ENCODE measurements at regions not wholly inside any gene's neighbourhood (a gene's known extent, or its start where the extent isn't known, plus 50 kb on each side); places are given as distances from the start of the nearest gene placed in this dataset.
"Not testable (repeated sequence)": the region's sequence is repeated elsewhere in the genome, so short reads cannot be mapped to it uniquely, and the experiment has no call there.

GRCh38 chr10:2882628-2883027, 184.7 kb upstream of the PFKP start:
- H3K27ac ChIP-seq, result no peak overlapping the region
- POLR2A ChIA-PET (ENCODE audit: low non-redundant PET), result no interaction called here
- DNase-seq (ENCODE audit: low spot score), result no peak
- CTCF ChIA-PET, result no interaction called here
- no peak for TF ChIP-seq CTCF (conservative IDR thresholded peaks at IDR 0.05; ENCODE audit: low read depth)

- DNase-seq (ENCODE audit: low spot score), result no peak
- no peak for TF ChIP-seq CTCF (conservative IDR thresholded peaks at IDR 0.05; ENCODE audit: low read depth)
- CTCF ChIA-PET, result no interaction called here
- POLR2A ChIA-PET (ENCODE audit: low non-redundant PET), result no interaction called here
- H3K27ac ChIP-seq, result no peak overlapping the region
These were observed 185.4 kb upstream of the PFKP start for GRCh38 chr10:2881720-2882620.

GRCh38 chr10:2880050-2880449, 187.3 kb upstream of the PFKP start:
- DNase-seq (ENCODE audit: low spot score); POLR2A ChIA-PET (ENCODE audit: low non-redundant PET); H3K27ac ChIP-seq: not testable (repeated sequence)
- CTCF ChIA-PET, result interaction anchor here (0.5 kb wide), 1 partner anchor 990 kb away, joined by 3 read pairs; no protein-coding TSS in a partner anchor

- ChIA-PET CTCF (interaction anchor here (0.7 kb wide), 1 partner anchor 9 kb away, joined by 3 read pairs; no protein-coding TSS in a partner anchor), POLR2A (ENCODE audit: low non-redundant PET) (no interaction called here)
- DNase-seq (ENCODE audit: low spot score), result no peak
- H3K27ac ChIP-seq, result no peak overlapping the region
- TF ChIP-seq CTCF (conservative IDR thresholded peaks at IDR 0.05; ENCODE audit: low read depth), result no peak
These were observed 188.5 kb upstream of the PFKP start for GRCh38 chr10:2878818-2879217.

GRCh38 chr10:2876032-2876431, 191.3 kb upstream of the PFKP start:
- ChIA-PET POLR2A (ENCODE audit: low non-redundant PET) (no interaction called here), CTCF (no interaction called here)
- DNase-seq (ENCODE audit: low spot score), result no peak
- no peak overlapping the region for H3K27ac ChIP-seq
- TF ChIP-seq CTCF (conservative IDR thresholded peaks at IDR 0.05; ENCODE audit: low read depth), result no peak

- no peak for TF ChIP-seq CTCF (conservative IDR thresholded peaks at IDR 0.05; ENCODE audit: low read depth)
- ChIA-PET POLR2A (ENCODE audit: low non-redundant PET) (no interaction called here), CTCF (no interaction called here)
- no peak for DNase-seq (ENCODE audit: low spot score)
- H3K27ac ChIP-seq, result no peak overlapping the region
These were observed 192.4 kb upstream of the PFKP start for GRCh38 chr10:2874963-2875362.

GRCh38 chr10:2873769-2874168, 193.6 kb upstream of the PFKP start:
- POLR2A ChIA-PET (ENCODE audit: low non-redundant PET), result no interaction called here
- no peak for DNase-seq (ENCODE audit: low spot score)
- CTCF ChIA-PET, result interaction anchor here (0.7 kb wide), 1 partner anchor 159 kb away, joined by 5 read pairs; no protein-coding TSS in a partner anchor
- no peak overlapping the region for H3K27ac ChIP-seq
- no peak for TF ChIP-seq CTCF (conservative IDR thresholded peaks at IDR 0.05; ENCODE audit: low read depth)
